ENCODE measurements at regions not wholly inside any gene's neighbourhood (a gene's known extent, or its start where the extent isn't known, plus 50 kb on each side); places are given as distances from the start of the nearest gene placed in this dataset.
"Not testable (repeated sequence)": the region's sequence is repeated elsewhere in the genome, so short reads cannot be mapped to it uniquely, and the experiment has no call there.

- DNase-seq (ENCODE audit: low read depth) = peak; percentile 79
- TF ChIP-seq CTCF (conservative IDR thresholded peaks at IDR 0.05; ENCODE audit: low read depth, low read length) = no peak
- no peak overlapping the region for H3K4me3 ChIP-seq (ENCODE audit: low read depth, low read length)
These were observed 91.0 kb downstream of the CPN2 start for GRCh38 chr3:194259982-194260766.

GRCh38 chr3:194261581-194262063 lies 89.5 kb downstream of the CPN2 start:
- TF ChIP-seq CTCF (conservative IDR thresholded peaks at IDR 0.05; ENCODE audit: low read depth, low read length) = no peak
- DNase-seq (ENCODE audit: low read depth) = no peak

GRCh38 chr3:194262176-194262924 lies 88.8 kb downstream of the CPN2 start:
- no peak overlapping the region for H3K4me3 ChIP-seq (ENCODE audit: low read depth, low read length)
- DNase-seq (ENCODE audit: low read depth) = no peak
- no peak for TF ChIP-seq CTCF (conservative IDR thresholded peaks at IDR 0.05; ENCODE audit: low read depth, low read length)

More at GRCh38 chr3:194261581-194262063, 89.5 kb downstream of the CPN2 start:
- no peak overlapping the region for H3K4me3 ChIP-seq (ENCODE audit: low read depth, low read length)

GRCh38 chr3:194262925-194263305 lies 88.2 kb downstream of the CPN2 start:
- no peak for DNase-seq (ENCODE audit: low read depth)
- H3K4me3 ChIP-seq (ENCODE audit: low read depth, low read length) = no peak overlapping the region
- no peak for TF ChIP-seq CTCF (conservative IDR thresholded peaks at IDR 0.05; ENCODE audit: low read depth, low read length)

- not testable (repeated sequence) for H3K4me3 ChIP-seq (ENCODE audit: low read depth, low read length)
- peak; percentile 23 for DNase-seq (ENCODE audit: low read depth)
These were observed 86.3 kb downstream of the CPN2 start for GRCh38 chr3:194264631-194265504.

- peak; percentile 99 for DNase-seq (ENCODE audit: low read depth)
- TF ChIP-seq CTCF (conservative IDR thresholded peaks at IDR 0.05; ENCODE audit: low read depth, low read length) = no peak
- H3K4me3 ChIP-seq (ENCODE audit: low read depth, low read length) = no peak overlapping the region
These were observed 85.6 kb downstream of the CPN2 start for GRCh38 chr3:194265505-194265892.
